Stimulated activated effector memory CD8-positive, alpha-beta T cell treated with anti-CD3 and anti-CD28 coated beads, Interleukin-12 subunit alpha, Interleukin-12 subunit beta, amount 100 ng/mL, for 72 hours (primary cell): ENCODE measurements at regions not wholly inside any gene's neighbourhood (a gene's known extent, or its start where the extent isn't known, plus 50 kb on each side); places are given as distances from the start of the nearest gene placed in this dataset.

Source experiments
- ATAC-seq: fragments of 150-1000 bp; cut with Tn5 transposase; 2 replicates; pipeline ENCODE4 v1.10.0; 2021
- DNase-seq, 2 donors: peaks; one replicate each; pipeline ENCODE4 v3.0.0; 2021 to 2022; ENCODE audit warnings: low spot score in 2 of 2
- H3K27ac Mint-ChIP-seq: one replicate; pipeline ENCODE4 v1.8.0; 2022; ENCODE audit warnings: mild to moderate bottlenecking, mixed read lengths
- H3K36me3 Mint-ChIP-seq: one replicate; pipeline ENCODE4 v1.8.0; 2022; ENCODE audit warnings: mild to moderate bottlenecking, mixed read lengths
- H3K4me1 Mint-ChIP-seq: one replicate; pipeline ENCODE4 v1.8.0; 2022; ENCODE audit warnings: mixed read lengths
- H3K4me3 Mint-ChIP-seq: one replicate; pipeline ENCODE4 v1.8.0; 2022; ENCODE audit warnings: mild to moderate bottlenecking, mixed read lengths
- H3K9me3 Mint-ChIP-seq: one replicate; pipeline ENCODE4 v1.8.0; 2022; ENCODE audit warnings: mixed read lengths

GRCh38 chr2:174659069-174659900 is 61.7 kb upstream of the WIPF1 start:
- Mint-ChIP-seq H3K9me3 (peaks cover 7% of the 10 kb centered on the region), H3K36me3 (peaks cover 12% of the 10 kb centered on the region), H3K4me1 (peaks cover 58% of the 10 kb centered on the region), H3K4me3 (no peak overlapping the region), H3K27ac (peak overlapping the region; percentile 17)
- ATAC-seq, result peak; percentile 72
- no peak for DNase-seq

GRCh38 chr2:174656676-174657176 is 59.1 kb upstream of the WIPF1 start:
- no peak overlapping the region for H3K27ac Mint-ChIP-seq
- H3K9me3 Mint-ChIP-seq, result peaks cover 7% of the 10 kb centered on the region
- DNase-seq, result no peak
- no peak overlapping the region for H3K4me3 Mint-ChIP-seq
- H3K4me1 Mint-ChIP-seq, result peaks cover 46% of the 10 kb centered on the region
- ATAC-seq, result no peak
- peaks cover 12% of the 10 kb centered on the region for H3K36me3 Mint-ChIP-seq

DNA sequence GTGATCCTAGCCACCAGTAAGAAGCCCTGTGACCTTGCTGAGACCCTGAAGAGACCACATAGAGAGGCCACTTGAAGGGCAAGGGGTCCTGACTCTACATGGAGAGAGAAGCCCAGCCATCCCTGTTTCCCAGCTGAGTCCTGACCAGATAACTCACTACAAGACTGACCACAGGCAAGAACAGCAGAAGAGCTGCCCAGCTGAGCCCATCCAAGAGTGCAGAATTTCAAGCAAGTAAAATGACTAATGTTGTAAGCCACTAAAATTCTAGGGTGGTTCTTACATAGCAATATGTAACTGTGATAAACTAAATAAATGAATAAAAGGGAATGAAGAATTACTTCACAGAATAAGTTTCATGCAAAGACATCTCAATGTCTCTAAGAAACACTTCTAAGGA is 58.4 kb upstream of the WIPF1 start:
- H3K4me3 Mint-ChIP-seq, result no peak overlapping the region
- H3K9me3 Mint-ChIP-seq, result peaks cover 7% of the 10 kb centered on the region
- no peak for DNase-seq
- ATAC-seq, result no peak
- H3K36me3 Mint-ChIP-seq, result peaks cover 12% of the 10 kb centered on the region
- peaks cover 40% of the 10 kb centered on the region for H3K4me1 Mint-ChIP-seq
- H3K27ac Mint-ChIP-seq, result peak overlapping the region; percentile 2

- DNase-seq (no peak), ATAC-seq (no peak)
- H3K27ac Mint-ChIP-seq, result peak overlapping the region; percentile 38
- H3K36me3 Mint-ChIP-seq, result peaks cover 12% of the 10 kb centered on the region
- peaks cover 7% of the 10 kb centered on the region for H3K9me3 Mint-ChIP-seq
- H3K4me3 Mint-ChIP-seq, result no peak overlapping the region
- H3K4me1 Mint-ChIP-seq, result peaks cover 41% of the 10 kb centered on the region
These were observed 56.9 kb upstream of the WIPF1 start for GRCh38 chr2:174654419-174654941.

- Mint-ChIP-seq H3K36me3 (peaks cover 10% of the 10 kb centered on the region), H3K4me1 (peaks cover 23% of the 10 kb centered on the region), H3K27ac (no peak overlapping the region), H3K4me3 (no peak overlapping the region), H3K9me3 (no peaks in the 10 kb centered on the region)
- ATAC-seq (no peak), DNase-seq (no peak)
These were observed 51.3 kb upstream of the WIPF1 start for GRCh38 chr2:174648896-174649295.
